ENCODE measurements at regions not wholly inside any gene's neighbourhood (a gene's known extent, or its start where the extent isn't known, plus 50 kb on each side); places are given as distances from the start of the nearest gene placed in this dataset.

GRCh38 chr6:21953831-21954801 is 342.7 kb downstream of the PRL start:
- Histone ChIP-seq H3K27ac (peak overlapping the region in 3 of 4 donors; percentile 9 to 38 (median 34)), H3K4me3 (no peak overlapping the region)
- WGBS, 2 donors: 44 to 52% methylated on average over 10 of the region's 10 CpGs

GRCh38 chr6:21955053-21955595 is 341.7 kb downstream of the PRL start:
- no peak for TF ChIP-seq EP300 (IDR thresholded peaks at IDR 0.05)
- TF ChIP-seq CTCF (IDR thresholded peaks at IDR 0.05): no peak
- Histone ChIP-seq H3K36me3 (no peaks in the 10 kb centered on the region), H3K27ac (no peak overlapping the region), H3K4me3 (no peak overlapping the region), H3K9me3 (no peaks in the 10 kb centered on the region), H3K27me3 (no peaks in the 10 kb centered on the region), H3K4me1 (peaks cover 0 to 39% (median 7%) of the 10 kb centered on the region in 4 donors)
- WGBS, 2 donors: 81 to 83% methylated on average over 3 of the region's 3 CpGs
- DNase-seq (ENCODE audit: low spot score in 2 of 2): no peak

More at GRCh38 chr6:21953831-21954801, 342.7 kb downstream of the PRL start:
- Histone ChIP-seq H3K27me3 (no peaks in the 10 kb centered on the region), H3K4me1 (peaks cover 0 to 47% (median 14%) of the 10 kb centered on the region in 4 donors), H3K36me3 (no peaks in the 10 kb centered on the region), H3K9me3 (no peaks in the 10 kb centered on the region)
- DNase-seq (ENCODE audit: low spot score in 2 of 2): no peak
- TF ChIP-seq EP300 (IDR thresholded peaks at IDR 0.05) (no peak), CTCF (IDR thresholded peaks at IDR 0.05) (no peak), POLR2A (IDR thresholded peaks at IDR 0.05) (no peak)

- Histone ChIP-seq H3K4me1 (peaks cover 0 to 33% (median 4%) of the 10 kb centered on the region in 4 donors), H3K27ac (no peak overlapping the region), H3K27me3 (no peaks in the 10 kb centered on the region), H3K36me3 (no peaks in the 10 kb centered on the region), H3K9me3 (no peaks in the 10 kb centered on the region), H3K4me3 (no peak overlapping the region)
- DNase-seq (ENCODE audit: low spot score in 2 of 2): no peak
- WGBS, 2 donors: 91 to 92% methylated on average over 8 of the region's 8 CpGs
- TF ChIP-seq POLR2A (IDR thresholded peaks at IDR 0.05) (no peak), CTCF (IDR thresholded peaks at IDR 0.05) (no peak), EP300 (IDR thresholded peaks at IDR 0.05) (no peak)
Observed at GRCh38 chr6:21955951-21956350, 340.9 kb downstream of the PRL start.

DNA sequence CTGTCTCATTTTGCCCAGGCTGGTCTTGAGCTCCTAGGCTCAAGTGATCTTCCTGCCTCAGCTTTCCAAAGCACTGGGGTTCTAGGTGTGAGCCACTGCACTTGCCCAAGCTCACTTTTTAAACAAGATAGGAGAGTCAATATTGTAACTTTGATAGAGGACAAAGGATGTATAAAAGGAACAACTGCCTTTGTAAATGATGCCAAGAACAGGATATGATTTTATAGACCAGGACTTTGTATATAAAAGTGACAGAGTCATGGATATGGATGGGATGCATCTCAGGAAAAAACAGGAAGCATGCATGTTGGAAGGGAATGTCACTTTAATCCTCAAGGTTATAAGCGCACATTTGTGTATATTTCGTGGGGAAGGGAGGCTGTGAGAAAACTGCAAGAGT is 338.4 kb downstream of the PRL start:
- 92 to 94% methylated on average over 2 of the region's 2 CpGs for WGBS, 2 donors
- TF ChIP-seq EP300 (IDR thresholded peaks at IDR 0.05): no peak
- no peak for TF ChIP-seq POLR2A (IDR thresholded peaks at IDR 0.05)
- H3K27me3 ChIP-seq: no peaks in the 10 kb centered on the region
- no peak overlapping the region for H3K4me3 ChIP-seq
- no peak for DNase-seq (ENCODE audit: low spot score in 2 of 2)
- peaks cover 0 to 15% (median 4%) of the 10 kb centered on the region in 4 donors for H3K4me1 ChIP-seq
- no peaks in the 10 kb centered on the region for H3K36me3 ChIP-seq
- H3K9me3 ChIP-seq: no peaks in the 10 kb centered on the region
- no peak overlapping the region for H3K27ac ChIP-seq

- H3K4me3 ChIP-seq: no peak overlapping the region
- 91 to 96% methylated on average over 4 of the region's 4 CpGs for WGBS, 2 donors
- H3K4me1 ChIP-seq: peaks cover 0 to 12% (median 0%) of the 10 kb centered on the region in 4 donors
- no peak overlapping the region for H3K27ac ChIP-seq
- no peaks in the 10 kb centered on the region for H3K27me3 ChIP-seq
- TF ChIP-seq EP300 (IDR thresholded peaks at IDR 0.05): no peak
- TF ChIP-seq POLR2A (IDR thresholded peaks at IDR 0.05): no peak
- no peak for TF ChIP-seq CTCF (IDR thresholded peaks at IDR 0.05)
- no peaks in the 10 kb centered on the region for H3K36me3 ChIP-seq
- no peaks in the 10 kb centered on the region for H3K9me3 ChIP-seq
- DNase-seq (ENCODE audit: low spot score in 2 of 2): no peak
Observed at GRCh38 chr6:21961226-21961625, 335.6 kb downstream of the PRL start.
